HFFc6 (cell line): ENCODE measurements at regions not wholly inside any gene's neighbourhood (a gene's known extent, or its start where the extent isn't known, plus 50 kb on each side); places are given as distances from the start of the nearest gene placed in this dataset.

Experiments
- DNase-seq: peaks from one replicate; pipeline ENCODE4 v3.0.0-alpha.2; 2018
- H3K27ac Mint-ChIP-seq: 2 replicates; pipeline ENCODE4 v1.8.0; 2020; ENCODE audit warnings: mild to moderate bottlenecking, mixed read lengths
- H3K27me3 Mint-ChIP-seq: 2 replicates; pipeline ENCODE4 v1.8.0; 2021; ENCODE audit warnings: mild to moderate bottlenecking, moderate library complexity, mixed read lengths; ENCODE audit not compliant: insufficient read depth
- H3K36me3 Mint-ChIP-seq: 2 replicates; pipeline ENCODE4 v1.8.0; 2021; ENCODE audit warnings: low read depth, mixed read lengths
- H3K4me1 Mint-ChIP-seq: 2 replicates; pipeline ENCODE4 v1.8.0; 2020; ENCODE audit warnings: low read depth, mixed read lengths
- H3K4me3 Mint-ChIP-seq: 2 replicates; pipeline ENCODE4 v1.8.0; 2020; ENCODE audit warnings: mild to moderate bottlenecking, moderate library complexity, mixed read lengths
- H3K9me3 Mint-ChIP-seq: 2 replicates; pipeline ENCODE4 v1.8.0; 2020; ENCODE audit warnings: mild to moderate bottlenecking, mixed read lengths
- CTCF ChIP-seq: fragments of 200-600 bp; sonication (generic); IDR thresholded peaks from 2 replicates; pipeline ENCODE4 v1.5.0; 2021; ENCODE audit warnings: antibody characterized with exemption, mild to moderate bottlenecking

- H3K27me3 Mint-ChIP-seq = peaks cover 40% of the 10 kb centered on the region
These were observed 104.4 kb downstream of the ADRA2C start for GRCh38 chr4:3870567-3870962.

GRCh38 chr4:3871181-3871852 lies 105.1 kb downstream of the ADRA2C start:
- peaks cover 40% of the 10 kb centered on the region for H3K27me3 Mint-ChIP-seq
- H3K9me3 Mint-ChIP-seq = no peaks in the 10 kb centered on the region
- peaks cover 7% of the 10 kb centered on the region; the same call in 1 of the 2 replicates for H3K4me1 Mint-ChIP-seq
- H3K4me3 Mint-ChIP-seq = no peak overlapping the region
- no peaks in the 10 kb centered on the region for H3K36me3 Mint-ChIP-seq
- H3K27ac Mint-ChIP-seq = no peak overlapping the region
- TF ChIP-seq CTCF = no peak
- no peak for DNase-seq

More at GRCh38 chr4:3870567-3870962, 104.4 kb downstream of the ADRA2C start:
- H3K4me3 Mint-ChIP-seq = no peak overlapping the region
- no peaks in the 10 kb centered on the region for H3K9me3 Mint-ChIP-seq
- no peak for TF ChIP-seq CTCF
- no peak overlapping the region for H3K27ac Mint-ChIP-seq
- no peak for DNase-seq
- H3K4me1 Mint-ChIP-seq = peaks cover 7% of the 10 kb centered on the region; the same call in 1 of the 2 replicates
- H3K36me3 Mint-ChIP-seq = no peaks in the 10 kb centered on the region

GRCh38 chr4:3871881-3872833 lies 106.0 kb downstream of the ADRA2C start:
- Mint-ChIP-seq H3K9me3 (peaks cover under 1% of the 10 kb centered on the region), H3K4me3 (no peak overlapping the region), H3K4me1 (peaks cover 12% of the 10 kb centered on the region; the same call in 1 of the 2 replicates), H3K27ac (no peak overlapping the region), H3K36me3 (no peaks in the 10 kb centered on the region), H3K27me3 (peaks cover 37% of the 10 kb centered on the region)
- DNase-seq = no peak
- TF ChIP-seq CTCF = no peak

GRCh38 chr4:3872834-3873313 lies 106.7 kb downstream of the ADRA2C start:
- Mint-ChIP-seq H3K9me3 (peaks cover 8% of the 10 kb centered on the region), H3K27me3 (peaks cover 41% of the 10 kb centered on the region), H3K4me3 (no peak overlapping the region), H3K27ac (no peak overlapping the region), H3K36me3 (peaks cover 6% of the 10 kb centered on the region), H3K4me1 (peaks cover 12% of the 10 kb centered on the region; the same call in 1 of the 2 replicates)
- no peak for TF ChIP-seq CTCF
- no peak for DNase-seq

GRCh38 chr4:3873408-3874027 lies 107.3 kb downstream of the ADRA2C start:
- no peak for DNase-seq
- H3K9me3 Mint-ChIP-seq = peaks cover 14% of the 10 kb centered on the region
- no peak for TF ChIP-seq CTCF
- H3K4me3 Mint-ChIP-seq = no peak overlapping the region
- H3K27ac Mint-ChIP-seq = no peak overlapping the region
- H3K27me3 Mint-ChIP-seq = peaks cover 39% of the 10 kb centered on the region
- peaks cover 12% of the 10 kb centered on the region; the same call in 1 of the 2 replicates for H3K4me1 Mint-ChIP-seq
- H3K36me3 Mint-ChIP-seq = peaks cover 13% of the 10 kb centered on the region
